ENCODE measurements at regions not wholly inside any gene's neighbourhood (a gene's known extent, or its start where the extent isn't known, plus 50 kb on each side); places are given as distances from the start of the nearest gene placed in this dataset.
"Not testable (repeated sequence)": the region's sequence is repeated elsewhere in the genome, so short reads cannot be mapped to it uniquely, and the experiment has no call there.

DNA sequence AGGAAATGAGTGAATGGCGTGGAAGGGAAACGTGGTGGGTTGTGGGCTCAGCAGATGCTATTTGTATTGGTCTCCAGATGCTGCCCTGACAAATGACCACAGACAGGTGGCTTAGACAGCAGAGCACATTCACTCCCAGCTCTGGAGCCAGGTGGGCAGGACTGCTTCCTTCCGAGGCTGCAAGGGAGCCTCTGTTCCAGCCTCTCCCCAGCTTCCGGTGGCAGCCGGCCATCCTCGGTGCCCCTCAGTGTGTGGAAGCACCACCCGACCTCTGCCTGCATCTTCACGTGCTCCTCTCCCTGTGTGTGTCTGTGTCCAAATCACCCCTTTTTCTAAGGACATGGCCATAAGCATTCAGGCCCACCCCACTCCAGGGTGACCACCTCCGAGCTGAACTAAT, 105.1 kb downstream of the SOX1 start:
- DNase-seq (no peak), ATAC-seq (no peak)
- no peak overlapping the region for H3K27ac ChIP-seq
- intact Hi-C loops (cut with DNase I) = no loop called here
- H3K36me3 ChIP-seq = no peaks in the 10 kb centered on the region
- no peaks in the 10 kb centered on the region for H3K4me1 ChIP-seq
- TF ChIP-seq, protein P1, sequence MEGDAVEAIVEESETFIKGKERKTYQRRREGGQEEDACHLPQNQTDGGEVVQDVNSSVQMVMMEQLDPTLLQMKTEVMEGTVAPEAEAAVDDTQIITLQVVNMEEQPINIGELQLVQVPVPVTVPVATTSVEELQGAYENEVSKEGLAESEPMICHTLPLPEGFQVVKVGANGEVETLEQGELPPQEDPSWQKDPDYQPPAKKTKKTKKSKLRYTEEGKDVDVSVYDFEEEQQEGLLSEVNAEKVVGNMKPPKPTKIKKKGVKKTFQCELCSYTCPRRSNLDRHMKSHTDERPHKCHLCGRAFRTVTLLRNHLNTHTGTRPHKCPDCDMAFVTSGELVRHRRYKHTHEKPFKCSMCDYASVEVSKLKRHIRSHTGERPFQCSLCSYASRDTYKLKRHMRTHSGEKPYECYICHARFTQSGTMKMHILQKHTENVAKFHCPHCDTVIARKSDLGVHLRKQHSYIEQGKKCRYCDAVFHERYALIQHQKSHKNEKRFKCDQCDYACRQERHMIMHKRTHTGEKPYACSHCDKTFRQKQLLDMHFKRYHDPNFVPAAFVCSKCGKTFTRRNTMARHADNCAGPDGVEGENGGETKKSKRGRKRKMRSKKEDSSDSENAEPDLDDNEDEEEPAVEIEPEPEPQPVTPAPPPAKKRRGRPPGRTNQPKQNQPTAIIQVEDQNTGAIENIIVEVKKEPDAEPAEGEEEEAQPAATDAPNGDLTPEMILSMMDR (IDR thresholded peaks at IDR 0.05) = no peak
- H3K27me3 ChIP-seq (ENCODE audit: low read depth) = peaks cover 9% of the 10 kb centered on the region
- H3K9me3 ChIP-seq = peaks cover 5% of the 10 kb centered on the region
- H3K4me3 ChIP-seq = no peak overlapping the region

DNA sequence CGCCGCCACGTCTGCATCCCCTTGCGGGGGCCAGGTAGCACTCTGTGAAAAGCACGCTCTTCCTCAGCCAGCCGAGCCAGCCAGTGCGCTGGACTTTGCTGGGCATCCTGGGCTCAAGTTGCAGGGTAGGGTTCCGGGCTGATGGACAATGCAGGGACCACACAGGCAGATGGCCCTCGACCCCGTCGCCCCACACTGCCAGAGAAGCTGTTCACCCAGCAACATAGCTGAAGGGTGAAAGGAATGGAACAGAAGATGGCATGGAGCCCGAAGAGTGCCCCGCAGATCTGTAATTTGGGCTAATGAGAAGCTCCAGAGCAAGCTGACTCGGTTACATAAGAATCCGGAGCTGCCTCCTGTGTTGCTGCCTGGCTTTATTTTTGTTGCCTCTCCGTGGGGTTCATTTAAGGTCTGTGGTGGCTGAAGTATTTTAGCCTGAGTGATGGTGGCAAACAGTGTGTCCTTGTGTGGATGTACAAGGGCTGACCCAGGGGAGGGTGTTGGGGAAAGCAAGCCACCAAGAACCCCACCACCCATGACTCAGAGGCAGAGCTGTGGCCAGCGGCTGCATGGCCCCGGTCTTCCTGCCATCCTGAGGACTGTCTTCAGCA, 105.8 kb downstream of the SOX1 start:
- peaks cover 9% of the 10 kb centered on the region for H3K27me3 ChIP-seq (ENCODE audit: low read depth)
- no peak overlapping the region for H3K4me3 ChIP-seq
- H3K4me1 ChIP-seq = no peaks in the 10 kb centered on the region
- no peak for ATAC-seq
- no peak for DNase-seq
- no peaks in the 10 kb centered on the region for H3K36me3 ChIP-seq
- TF ChIP-seq, protein P1 (IDR thresholded peaks at IDR 0.05) = no peak
- peaks cover 5% of the 10 kb centered on the region for H3K9me3 ChIP-seq
- intact Hi-C loops (cut with DNase I) = no loop called here
- no peak overlapping the region for H3K27ac ChIP-seq

DNA sequence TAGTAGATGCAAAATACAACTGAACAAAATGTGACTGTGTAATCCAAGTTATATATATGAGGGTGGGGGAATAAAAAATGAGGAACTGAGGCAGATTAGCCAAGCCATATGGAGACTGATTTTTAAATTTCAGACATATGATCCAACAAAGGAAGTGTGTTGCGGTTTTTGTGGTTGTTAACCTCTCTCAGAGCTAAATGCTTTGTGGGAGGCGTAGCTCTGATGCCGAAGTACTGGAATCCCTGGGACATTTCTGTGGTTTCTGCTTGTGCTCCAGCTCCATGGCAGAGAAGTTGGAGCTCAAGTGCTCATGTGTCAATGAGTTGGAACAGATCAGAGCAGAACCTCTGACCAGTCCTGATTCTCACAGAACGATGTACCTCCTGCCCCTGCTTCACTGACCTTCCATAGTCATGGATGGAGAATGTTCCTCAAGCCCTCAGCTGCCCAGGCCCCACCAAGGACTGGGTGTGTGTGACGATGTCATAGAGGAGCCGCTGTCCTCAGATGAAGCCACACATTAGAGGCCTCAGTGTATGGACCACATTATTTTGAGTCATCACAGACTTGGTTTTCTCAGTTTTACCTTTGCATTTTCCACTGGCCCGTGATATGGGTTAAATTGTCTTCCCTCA, 107.6 kb downstream of the SOX1 start:
- Histone ChIP-seq H3K27me3 (ENCODE audit: low read depth) (peaks cover 9% of the 10 kb centered on the region), H3K4me3 (no peak overlapping the region), H3K9me3 (peaks cover 5% of the 10 kb centered on the region), H3K36me3 (no peaks in the 10 kb centered on the region), H3K4me1 (no peaks in the 10 kb centered on the region), H3K27ac (no peak overlapping the region)
- ATAC-seq (no peak), DNase-seq (no peak)
- intact Hi-C loops (cut with DNase I) = no loop called here
- TF ChIP-seq, protein P1 (IDR thresholded peaks at IDR 0.05) = no peak

DNA sequence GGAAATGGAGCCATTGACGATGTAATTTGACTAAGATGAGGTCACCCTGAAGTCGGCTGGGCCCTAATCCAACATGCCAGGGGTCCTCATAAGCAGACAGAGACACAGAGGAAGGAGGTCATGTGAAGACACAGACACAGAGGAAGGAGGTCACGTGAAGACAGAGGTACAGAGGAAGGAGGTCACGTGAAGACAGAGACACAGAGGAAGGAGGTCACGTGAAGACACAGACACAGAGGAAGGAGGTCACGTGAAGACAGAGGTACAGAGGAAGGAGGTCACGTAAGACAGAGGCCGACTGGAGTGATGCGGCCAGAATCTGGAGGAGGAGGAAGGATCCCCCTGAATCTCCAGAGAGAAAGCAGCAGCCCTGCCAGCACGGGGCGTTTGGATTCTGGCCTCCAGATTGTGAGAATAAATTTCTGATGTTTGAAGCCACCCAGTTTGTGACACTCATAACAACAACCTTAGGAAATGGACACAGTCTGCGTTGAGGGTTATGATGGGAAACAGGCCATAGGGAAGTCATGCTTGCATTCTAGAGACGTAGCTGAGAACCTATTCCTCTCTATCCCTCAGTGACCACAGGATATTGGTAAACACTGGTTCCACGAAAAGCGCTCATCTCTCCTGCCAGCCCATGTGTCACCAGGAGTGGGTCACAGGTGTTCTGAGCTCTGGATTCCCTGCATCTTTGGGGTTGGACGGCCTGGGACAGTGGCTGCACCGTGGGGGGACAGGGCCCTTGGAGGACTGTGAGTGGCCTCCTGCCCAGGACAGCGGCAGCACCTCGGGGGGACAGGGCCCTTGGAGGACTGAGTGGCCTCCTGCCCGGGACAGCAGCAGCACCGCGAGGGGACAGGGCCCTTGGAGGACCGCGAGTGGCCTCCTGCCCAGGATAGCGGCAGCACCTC, 108.5 kb downstream of the SOX1 start:
- ATAC-seq (no peak), DNase-seq (no peak)
- TF ChIP-seq, protein P1 (IDR thresholded peaks at IDR 0.05) = no peak

DNA sequence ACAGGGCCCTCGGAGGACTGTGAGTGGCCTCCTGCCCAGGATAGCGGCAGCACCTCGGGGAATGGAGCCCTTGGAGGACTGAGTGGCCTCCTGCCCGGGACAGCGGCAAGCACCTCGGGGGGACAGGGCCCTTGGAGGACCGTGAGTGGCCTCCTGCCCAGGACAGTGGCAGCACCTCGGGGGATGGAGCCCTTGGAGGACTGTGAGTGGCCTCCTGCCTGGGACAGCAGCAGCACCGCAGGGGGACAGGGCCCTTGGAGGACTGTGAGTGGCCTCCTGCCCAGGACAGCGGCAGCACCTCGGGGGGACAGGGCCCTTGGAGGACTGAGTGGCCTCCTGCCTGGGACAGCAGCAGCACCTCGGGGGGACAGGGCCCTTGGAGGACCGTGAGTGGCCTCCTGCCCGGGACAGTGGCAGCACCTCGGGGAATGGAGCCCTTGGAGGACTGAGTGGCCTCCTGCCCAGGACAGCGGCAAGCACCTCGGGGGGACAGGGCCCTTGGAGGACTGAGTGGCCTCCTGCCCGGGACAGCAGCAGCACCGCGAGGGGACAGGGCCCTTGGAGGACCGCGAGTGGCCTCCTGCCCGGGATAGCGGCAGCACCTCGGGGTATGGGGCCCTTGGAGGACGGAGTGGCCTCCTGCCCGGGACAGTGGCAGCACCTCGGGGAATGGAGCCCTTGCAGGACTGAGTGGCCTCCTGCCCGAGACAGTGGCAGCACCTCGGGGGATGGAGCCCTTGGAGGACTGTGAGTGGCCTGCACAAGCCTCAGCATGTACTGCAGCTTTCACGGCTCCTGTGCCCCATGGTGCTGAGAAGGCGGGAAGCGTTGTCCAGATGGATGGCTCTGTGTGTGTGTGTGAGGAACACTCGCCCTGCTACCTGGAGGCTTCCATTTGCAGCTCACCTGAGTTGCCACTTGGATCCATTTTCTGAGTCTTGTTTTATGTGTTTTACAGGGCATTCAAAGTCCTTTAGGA, 109.5 kb downstream of the SOX1 start:
- DNase-seq; H3K4me3 ChIP-seq; H3K27me3 ChIP-seq (ENCODE audit: low read depth); intact Hi-C loops (cut with DNase I); H3K9me3 ChIP-seq; H3K27ac ChIP-seq; H3K4me1 ChIP-seq; ATAC-seq; H3K36me3 ChIP-seq: not testable (repeated sequence)

More for the DNA sequence above, 108.5 kb downstream of the SOX1 start:
- Histone ChIP-seq H3K36me3 (no peaks in the 10 kb centered on the region), H3K27me3 (ENCODE audit: low read depth) (peaks cover 9% of the 10 kb centered on the region), H3K4me3 (no peak overlapping the region), H3K27ac (no peak overlapping the region), H3K9me3 (peaks cover 5% of the 10 kb centered on the region), H3K4me1 (no peaks in the 10 kb centered on the region)
- intact Hi-C loops (cut with DNase I) = no loop called here
